ENCODE measurements at regions not wholly inside any gene's neighbourhood (a gene's known extent, or its start where the extent isn't known, plus 50 kb on each side); places are given as distances from the start of the nearest gene placed in this dataset.

DNA sequence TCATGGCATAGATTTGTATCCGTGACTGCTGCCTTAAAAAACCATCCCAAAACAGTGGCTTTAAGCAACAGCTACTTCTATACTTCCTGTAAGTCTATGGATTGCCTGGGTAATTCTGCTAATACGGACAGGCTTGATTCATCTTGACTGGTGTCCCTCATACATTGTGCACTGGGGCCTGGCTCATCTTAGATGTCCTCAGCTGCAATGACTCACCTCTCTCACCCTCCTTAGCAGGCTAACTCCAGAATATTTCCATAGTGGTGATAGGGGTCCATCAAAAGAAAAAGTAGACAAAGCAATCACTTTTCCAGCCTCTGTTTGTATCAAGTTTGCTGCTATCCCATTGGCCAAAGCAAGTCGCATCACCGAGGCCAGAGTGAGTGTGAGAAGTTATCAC lies 409.1 kb upstream of the KAZN start:
- DNase-seq (ENCODE audit: low read depth in 2 of 2), result no peak

DNA sequence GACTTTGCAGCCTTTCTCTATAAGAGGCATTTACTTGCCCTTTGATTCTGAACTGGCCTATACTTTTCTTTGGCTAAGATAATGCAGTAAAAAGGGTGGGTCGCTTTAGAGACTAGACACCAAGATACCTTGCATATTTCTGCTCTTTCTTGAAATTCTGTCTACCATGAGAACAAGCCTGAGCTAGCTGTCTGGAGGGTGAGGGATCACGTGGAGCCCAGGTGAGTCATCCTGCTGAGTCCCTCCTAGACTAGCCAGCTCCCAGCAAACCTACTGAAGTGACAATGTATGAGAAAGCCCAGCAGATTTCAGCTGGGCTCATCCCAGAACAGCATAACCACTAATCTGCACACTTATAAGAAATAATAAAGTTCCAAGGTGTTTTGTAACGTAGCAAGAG lies 408.0 kb upstream of the KAZN start:
- DNase-seq (ENCODE audit: low read depth in 2 of 2), result no peak

DNA sequence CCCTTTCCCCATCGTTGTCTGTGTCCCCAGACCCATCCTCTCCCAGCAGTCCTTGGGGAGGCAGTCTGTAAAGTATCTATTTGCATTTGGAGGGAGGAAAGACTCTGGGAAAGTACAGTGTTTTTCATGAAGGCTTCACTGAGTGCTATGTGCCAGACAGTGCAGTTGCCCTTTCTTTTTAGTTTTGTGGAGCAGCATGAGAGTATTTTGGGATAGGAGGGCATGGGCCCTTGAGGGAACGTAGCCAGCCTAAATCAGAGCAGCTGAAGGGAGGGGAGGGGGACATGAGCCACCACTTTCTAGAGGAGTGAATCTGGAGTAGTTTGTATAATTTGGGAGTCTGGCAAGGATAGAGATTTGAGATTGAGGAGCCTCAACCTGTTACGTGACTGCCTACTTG lies 404.0 kb upstream of the KAZN start:
- no peak for DNase-seq (ENCODE audit: low read depth in 2 of 2)

DNA sequence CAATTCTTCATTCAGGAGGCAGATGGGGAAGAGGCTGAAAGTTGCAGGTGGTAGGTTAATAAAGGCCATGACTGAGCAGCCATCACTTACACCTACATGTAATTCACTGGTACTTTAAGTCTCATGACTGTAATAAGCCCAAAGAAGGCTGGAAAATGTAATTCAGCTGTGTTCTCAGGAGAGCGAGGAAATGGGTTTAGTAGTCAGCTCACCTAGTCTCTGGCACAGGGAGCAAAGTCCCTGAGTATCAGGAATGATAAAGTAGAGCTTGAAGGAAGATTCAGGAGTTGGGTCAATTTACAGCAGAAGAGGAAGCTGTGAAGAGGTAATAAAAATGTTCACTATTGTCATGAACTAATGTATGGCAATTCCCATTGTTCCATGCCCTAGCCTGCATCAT lies 393.4 kb upstream of the KAZN start:
- DNase-seq (ENCODE audit: low read depth in 2 of 2), result no peak

DNA sequence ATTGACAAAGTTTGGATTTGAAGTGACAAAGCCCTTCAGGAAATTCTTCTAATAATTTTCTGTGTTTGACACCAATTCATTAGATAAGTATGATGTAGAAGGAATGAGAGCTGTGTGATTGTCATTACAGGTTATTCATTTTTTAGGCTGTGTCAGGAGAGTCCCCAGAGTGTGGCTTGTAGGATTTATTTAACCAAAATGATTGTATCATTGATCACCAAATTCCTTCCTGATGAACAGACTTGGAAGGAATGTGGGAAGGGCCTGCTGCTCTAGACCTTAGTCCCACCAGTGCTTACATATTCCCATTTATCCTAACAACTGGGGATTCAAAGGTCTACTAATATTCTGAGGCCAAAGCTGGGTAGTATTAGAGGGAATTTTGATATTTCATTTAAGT lies 383.3 kb upstream of the KAZN start:
- DNase-seq (ENCODE audit: low read depth in 2 of 2), result no peak

DNA sequence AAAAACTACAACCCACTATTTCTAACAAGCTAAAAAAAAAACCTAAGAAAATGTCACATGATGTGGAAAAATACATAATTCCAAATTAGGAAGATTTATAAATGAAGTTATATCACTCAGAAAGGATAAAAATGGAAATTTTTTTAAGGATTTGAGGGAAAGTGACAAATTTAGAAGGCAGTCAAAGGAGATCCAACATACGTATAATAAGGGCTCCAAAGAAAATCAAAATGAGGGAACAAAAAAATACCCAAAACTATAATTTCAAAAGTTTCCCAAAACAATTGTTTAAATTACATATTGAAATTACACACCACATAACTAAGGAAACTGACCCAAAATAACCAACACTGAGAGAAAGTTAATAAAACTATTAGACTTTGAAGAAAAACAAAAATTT lies 381.1 kb upstream of the KAZN start:
- DNase-seq (ENCODE audit: low read depth in 2 of 2), result no peak

DNA sequence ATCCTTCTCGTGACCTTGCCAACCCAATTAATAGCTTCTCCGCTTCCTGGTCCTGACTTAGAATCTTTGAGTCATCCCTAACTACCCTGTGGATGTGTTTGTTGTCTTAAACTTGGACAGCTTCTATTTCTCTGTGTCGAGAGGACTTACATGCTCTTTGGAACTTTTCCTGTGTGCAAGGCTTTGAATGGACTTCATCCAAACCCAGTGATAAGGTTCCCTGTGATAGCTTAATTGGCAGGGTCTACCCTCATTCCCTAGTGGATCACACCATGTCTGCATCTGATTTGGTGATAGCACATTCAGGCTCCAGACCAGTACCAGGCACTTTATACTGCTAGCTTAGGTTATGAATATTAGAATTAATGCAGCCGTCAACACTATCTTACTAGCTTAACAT lies 378.2 kb upstream of the KAZN start:
- DNase-seq (ENCODE audit: low read depth in 2 of 2), result no peak

DNA sequence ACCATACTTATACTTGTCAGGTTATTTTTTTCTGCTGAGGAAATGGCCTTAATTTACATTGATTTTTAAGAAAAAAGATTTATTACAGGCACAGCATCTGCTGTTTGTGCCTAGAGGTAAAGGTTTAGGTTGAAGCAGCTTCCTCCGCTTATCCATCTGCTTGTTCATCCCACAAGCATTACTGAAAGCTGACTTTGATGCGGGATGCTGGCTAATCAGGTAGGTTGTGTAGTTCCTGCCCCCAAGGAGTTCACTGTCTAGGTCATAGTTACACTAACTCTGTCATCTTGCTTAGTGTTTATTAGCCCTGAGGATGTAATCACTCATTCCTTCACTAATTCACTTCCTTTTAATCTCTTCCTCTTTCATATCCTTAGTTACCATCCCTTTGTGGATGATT lies 377.7 kb upstream of the KAZN start:
- no peak for DNase-seq (ENCODE audit: low read depth in 2 of 2)

DNA sequence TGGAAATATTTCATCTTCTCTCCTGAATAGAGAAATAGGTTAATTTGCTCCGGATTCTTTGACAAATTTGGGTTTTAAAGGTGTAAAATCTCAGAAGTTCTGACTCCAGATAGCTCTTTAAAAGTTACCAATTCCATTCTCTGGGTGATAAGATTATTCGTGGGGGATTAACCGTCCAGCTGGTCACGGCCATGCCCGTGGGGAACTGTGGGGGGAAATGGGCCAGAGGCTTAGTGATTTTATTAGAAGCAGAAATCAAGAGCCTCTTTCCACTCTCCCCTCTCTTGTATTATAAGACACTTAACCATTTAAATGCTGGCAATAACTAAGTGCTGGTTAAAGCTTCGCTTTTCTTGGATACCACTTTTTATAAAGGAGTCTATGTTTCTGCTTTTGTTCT lies 376.4 kb upstream of the KAZN start:
- DNase-seq (ENCODE audit: low read depth in 2 of 2), result no peak

DNA sequence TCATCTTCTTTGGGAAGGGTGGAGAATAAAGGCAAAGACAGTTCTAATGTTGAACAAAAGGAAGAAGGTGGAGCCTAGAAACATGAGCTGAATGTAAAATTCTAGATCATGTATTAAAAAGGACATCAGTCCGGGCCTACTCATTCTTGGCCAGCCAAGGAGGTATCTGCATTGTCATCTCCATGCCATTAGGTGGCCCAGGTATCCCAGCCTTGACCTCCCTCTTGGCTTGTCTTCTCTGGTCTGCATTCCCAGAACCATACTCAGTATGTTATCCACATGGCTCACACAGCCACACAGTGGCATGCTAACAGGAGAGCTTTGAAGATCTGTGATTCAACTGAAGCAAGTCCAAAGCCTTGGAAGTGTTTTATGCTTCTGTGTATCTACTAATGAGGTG lies 369.8 kb upstream of the KAZN start:
- DNase-seq (ENCODE audit: low read depth in 2 of 2), result no peak

DNA sequence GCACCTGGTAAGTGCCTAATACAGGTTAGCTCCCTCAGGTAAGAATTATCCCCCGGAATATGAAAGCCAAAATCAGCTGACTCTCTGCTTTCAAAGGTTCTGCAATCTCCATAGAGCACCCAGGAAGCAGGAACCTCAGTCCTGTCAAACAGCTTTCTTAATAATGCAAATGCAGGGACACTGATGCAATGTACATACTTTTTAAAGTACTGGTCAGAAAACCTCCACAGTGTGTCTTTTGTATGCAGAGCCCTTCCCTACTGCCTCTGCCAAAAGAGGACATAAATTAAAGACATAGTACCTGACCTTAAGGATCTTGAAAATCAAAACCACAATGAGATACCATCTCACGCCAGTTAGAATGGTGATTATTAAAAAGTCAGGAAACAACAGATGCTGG lies 365.0 kb upstream of the KAZN start:
- DNase-seq (ENCODE audit: low read depth in 2 of 2), result no peak

DNA sequence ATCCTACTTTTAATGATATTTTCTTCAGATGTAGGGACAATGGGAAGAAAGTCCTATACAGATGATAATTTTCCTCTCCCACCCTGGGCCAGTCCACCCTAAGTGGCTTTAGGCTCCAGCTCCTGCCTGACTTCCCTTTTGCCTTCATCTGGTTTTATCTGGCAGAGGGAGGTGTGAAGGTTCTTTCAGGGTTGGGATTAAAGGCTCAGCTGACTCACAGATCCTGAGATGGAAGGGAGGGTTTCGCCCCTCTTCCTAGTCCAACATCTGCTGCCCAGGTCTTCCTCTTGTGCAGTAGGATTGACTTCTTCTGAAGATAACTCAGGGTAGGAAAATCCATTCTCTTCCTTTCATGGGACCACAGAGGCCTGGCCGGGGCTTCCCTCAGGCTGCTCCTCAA lies 362.4 kb upstream of the KAZN start:
- no peak for DNase-seq (ENCODE audit: low read depth in 2 of 2)

DNA sequence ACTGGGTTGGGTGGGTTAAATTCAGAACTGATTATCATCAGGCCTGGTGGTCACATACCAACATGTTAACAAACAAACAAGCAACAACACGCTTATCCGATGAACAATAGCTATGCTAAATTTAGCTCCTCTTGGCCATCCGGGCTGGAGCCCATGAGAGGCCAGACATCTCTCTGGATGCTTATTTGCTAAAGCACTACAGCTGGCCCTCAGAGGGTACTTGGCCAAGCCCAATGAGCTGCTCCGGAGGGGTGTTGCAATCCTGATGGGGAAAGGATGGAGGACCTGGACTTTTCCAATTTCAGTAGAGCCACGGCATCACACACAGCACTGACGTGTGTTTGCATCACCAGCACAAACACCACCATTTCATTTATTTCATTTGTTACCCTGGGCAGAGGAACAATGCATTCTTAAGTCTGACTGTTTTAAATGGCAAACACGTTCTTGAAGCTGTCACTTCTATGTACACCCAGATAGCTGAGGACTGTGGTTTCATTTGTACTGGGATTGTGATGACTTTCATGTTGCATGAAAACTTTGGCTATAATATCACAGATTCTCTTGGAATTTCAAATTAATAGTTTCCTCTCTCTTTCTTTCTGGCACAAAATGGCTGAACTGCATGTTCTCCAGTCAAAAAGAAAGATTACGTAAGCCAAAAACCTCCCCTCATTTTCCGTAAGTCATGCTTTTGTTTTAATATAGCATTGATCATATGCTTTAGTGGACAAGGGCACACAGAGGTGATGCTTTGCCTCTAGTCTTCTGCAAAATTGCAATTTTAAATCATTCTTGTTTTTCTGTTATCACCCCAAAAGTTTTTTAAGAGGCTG lies 359.8 kb upstream of the KAZN start:
- DNase-seq (ENCODE audit: low read depth in 2 of 2), result no peak

DNA sequence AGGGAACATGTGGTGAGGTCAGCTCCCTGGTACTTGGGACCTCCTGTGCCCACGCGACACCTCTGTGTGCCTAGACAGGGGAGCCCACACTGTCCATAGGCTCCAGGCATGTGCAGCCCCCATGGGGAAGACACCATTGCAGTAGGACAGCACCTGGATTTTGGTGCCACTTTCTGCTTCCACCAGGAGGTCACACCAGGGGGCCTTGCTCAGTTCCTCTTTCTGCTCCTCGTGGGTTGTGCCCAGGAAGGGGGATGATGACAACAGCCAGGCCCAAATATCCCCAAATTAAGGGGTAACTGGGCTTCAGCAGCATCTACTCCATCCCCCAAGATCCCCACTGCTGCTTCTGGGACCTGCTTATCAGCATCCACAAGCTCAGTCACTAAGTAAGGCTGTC lies 358.2 kb upstream of the KAZN start:
- no peak for DNase-seq (ENCODE audit: low read depth in 2 of 2)

DNA sequence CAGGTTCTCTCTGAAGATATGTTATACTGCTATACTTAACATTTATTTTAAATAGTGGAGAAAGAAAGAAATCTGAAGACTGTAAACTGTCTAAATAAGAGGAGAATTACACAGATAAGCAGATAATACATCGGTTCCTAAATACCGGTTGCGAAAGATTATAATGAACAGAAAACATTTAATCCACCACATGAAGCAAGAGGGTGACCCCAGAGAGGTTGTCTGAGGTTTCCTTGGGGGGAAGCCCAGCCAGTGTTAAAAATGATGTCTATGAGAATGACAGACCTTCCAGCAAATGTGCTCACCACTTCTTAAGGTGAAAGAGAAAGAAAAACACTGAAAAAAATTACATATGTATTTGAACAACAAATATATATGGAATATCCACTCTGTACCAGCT lies 356.4 kb upstream of the KAZN start:
- DNase-seq (ENCODE audit: low read depth in 2 of 2), result no peak

DNA sequence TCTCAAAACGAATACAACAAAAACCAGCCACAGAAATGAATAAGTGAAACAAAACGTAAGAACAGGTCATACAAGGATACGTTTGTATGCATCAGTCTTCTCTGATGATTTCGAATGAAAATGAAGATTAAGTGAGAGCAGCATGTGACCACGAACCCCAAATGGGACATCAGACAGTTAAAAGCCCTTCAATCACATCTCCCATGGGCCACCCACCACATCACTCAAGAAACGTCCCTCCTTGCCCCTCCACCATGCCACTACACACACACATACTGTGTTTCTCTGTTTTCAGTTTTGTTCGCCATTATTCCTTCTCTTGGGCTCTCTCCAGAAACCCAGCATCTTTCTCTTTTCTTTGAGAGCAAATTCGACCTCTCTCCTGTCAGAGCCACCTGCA lies 355.6 kb upstream of the KAZN start:
- no peak for DNase-seq (ENCODE audit: low read depth in 2 of 2)

DNA sequence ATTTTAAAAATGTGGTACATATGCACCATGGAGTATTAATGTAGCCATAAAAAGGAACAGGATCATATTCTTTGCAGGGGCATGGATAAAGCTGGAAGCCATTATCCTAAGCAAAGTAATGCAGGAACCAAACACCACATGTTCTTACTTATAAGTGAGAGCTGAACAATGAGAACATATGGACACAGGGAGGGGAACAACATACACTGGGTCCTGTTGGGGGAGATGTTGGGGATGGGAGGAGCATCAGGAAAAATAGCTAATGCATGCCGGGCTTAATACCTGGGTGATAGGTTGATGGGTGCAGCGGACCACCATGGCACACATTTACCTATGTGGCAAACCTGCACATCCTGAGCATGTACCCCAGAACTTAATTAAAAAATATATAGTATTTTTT lies 352.5 kb upstream of the KAZN start:
- no peak for DNase-seq (ENCODE audit: low read depth in 2 of 2)

DNA sequence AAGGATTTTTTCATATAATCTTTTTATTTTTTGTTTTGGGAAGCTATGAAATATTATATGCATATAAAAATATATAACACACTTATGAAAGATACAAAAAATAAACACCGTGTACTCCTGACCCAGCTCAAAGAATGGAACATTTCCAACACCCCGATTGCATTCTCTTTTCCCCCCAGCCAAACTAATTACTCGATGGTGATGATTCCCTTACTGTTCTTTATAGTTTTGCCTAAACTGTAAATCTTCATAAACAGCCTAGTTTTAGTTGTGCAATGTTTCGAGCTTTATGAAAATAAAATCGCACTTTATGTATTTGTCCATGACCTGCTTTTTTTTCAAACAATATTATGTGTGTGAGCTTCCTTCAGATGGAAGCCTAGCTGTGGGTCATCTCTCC lies 352.0 kb upstream of the KAZN start:
- no peak for DNase-seq (ENCODE audit: low read depth in 2 of 2)

DNA sequence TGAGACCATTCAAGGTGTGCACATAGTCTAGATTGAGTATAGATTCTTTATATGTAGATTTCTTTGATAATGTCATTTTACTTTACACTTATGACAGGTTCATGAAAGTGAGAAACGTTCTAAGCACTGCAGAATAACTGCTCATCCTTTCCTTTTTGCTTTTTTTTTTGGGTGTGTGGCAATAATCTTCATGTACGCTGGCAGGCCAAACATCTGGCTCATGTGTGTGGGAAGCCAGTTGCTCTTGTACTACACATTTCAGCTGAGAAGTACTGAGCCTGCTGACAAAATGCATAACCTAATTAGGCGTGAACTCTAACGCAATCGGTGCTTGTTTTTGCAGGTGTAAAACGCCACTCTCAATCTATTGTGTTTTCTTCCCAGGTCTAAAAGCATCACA lies 350.8 kb upstream of the KAZN start:
- no peak for DNase-seq (ENCODE audit: low read depth in 2 of 2)

DNA sequence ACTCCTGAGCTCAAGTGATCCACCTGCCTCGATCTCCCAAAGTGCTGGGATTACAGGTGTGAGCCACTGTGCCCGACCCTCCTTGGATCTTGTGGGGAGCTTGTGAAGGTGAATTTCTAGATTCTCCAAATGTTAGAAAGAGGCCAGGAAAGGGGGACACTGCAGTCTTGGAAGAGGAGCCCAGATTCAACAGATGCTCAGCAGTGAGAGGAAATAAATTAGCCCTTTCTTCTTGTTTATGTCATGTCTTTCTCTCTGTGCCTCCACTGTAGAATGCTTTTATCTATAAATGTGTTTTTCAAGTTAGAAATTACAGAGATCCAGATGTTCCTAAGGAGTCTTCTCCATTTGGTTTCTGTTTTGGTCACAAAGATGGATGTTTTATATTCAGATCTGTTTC lies 346.6 kb upstream of the KAZN start:
- DNase-seq (ENCODE audit: low read depth in 2 of 2), result no peak

DNA sequence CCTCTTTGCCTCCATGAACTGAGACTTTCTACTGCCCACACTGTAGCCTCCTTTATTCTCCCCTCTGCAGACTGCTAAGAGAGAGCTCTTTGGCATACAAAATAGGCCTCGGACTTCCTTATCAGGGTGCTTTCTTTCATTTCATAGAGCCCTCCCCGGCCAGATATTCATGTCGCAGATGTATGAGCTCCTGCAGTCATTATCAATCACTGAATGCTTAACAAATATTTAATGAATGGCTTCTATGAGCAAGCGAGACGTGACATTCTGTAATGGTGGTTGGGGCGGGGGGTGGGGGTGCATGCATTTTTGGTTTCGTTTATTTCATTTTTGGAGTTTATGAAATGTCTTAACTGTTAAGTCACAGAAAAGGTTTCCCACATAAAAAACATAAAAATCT lies 344.8 kb upstream of the KAZN start:
- DNase-seq (ENCODE audit: low read depth in 2 of 2), result no peak

DNA sequence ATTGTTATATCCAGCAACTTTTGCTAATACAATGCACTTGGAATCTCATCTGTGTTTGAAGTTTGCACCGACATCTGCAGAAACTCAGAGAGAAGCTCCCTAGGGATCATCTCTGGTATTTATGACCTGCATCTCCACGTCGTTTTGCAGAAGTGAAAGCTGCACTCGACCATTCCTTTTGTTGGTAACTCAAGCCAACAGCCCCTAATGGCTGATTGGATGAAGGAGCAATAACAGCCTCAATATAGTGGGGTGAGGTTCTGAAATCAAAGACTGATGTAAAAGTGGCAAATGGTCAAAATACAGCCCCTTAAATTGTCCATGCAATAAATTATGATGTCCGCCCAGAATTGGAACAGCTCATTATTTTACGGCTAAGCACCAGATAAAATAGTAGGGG lies 344.2 kb upstream of the KAZN start:
- no peak for DNase-seq (ENCODE audit: low read depth in 2 of 2)

DNA sequence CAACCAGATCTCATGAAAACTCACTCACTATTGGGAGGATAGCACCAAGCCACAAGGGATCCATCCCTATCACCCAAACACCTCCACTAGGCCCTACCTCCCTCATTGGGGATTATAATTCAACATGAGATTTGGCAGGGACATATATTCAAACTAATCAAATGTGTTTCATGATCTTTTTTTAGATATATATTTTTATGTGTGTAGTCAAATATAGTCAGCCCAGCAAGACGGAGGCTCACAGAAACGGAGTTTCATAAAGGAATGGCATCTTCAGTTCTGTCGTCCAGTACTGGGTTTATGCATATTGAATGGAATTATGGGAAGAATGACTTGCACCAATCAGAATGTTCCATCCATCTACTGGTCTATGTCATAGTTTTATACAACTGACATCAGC lies 343.3 kb upstream of the KAZN start:
- no peak for DNase-seq (ENCODE audit: low read depth in 2 of 2)

DNA sequence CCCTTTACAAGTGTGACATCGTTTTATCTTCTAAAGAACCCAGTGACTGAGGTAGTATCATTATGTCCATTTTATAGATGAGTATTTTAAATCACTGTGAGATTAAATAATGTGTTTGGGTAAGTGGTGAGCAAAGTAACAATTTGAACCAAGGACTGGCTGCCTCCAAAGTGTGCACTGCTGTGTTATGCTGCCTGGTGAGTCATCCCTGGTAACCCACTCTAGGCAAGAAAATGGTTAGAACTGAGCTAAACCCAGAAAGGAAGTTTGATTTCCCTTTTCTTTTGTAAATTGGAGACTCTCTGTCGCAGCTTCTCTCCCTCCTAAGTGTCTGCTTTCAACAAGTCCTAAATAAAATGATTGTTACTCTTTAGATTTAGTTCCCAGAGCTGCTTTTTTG lies 342.8 kb upstream of the KAZN start:
- no peak for DNase-seq (ENCODE audit: low read depth in 2 of 2)
